Stimulated activated CD4-positive, alpha-beta T cell treated with anti-CD3 and anti-CD28 coated beads, Interleukin-1b, Interleukin-23, amount 100 ng/mL, for 24 hours (primary cell): ENCODE measurements at regions not wholly inside any gene's neighbourhood (a gene's known extent, or its start where the extent isn't known, plus 50 kb on each side); places are given as distances from the start of the nearest gene placed in this dataset.

ENCODE experiments used
- DNase-seq, 4 experiments: peaks; one replicate each; pipeline ENCODE4 v3.0.0-alpha.2; 2020; ENCODE audit warnings: low read depth in 4 of 4, low spot score in 1 of 4

- no peak for DNase-seq
These were observed 207.3 kb upstream of the SORCS1 start for GRCh38 chr10:107371801-107372200.

- no peak for DNase-seq
These were observed 200.4 kb upstream of the SORCS1 start for GRCh38 chr10:107364872-107365271.

GRCh38 chr10:107362306-107362705 lies 197.8 kb upstream of the SORCS1 start:
- no peak for DNase-seq

- DNase-seq, result no peak
These were observed 192.5 kb upstream of the SORCS1 start for GRCh38 chr10:107357033-107357432.

GRCh38 chr10:107356396-107356795 lies 191.9 kb upstream of the SORCS1 start:
- no peak for DNase-seq

GRCh38 chr10:107342711-107343110 lies 178.2 kb upstream of the SORCS1 start:
- DNase-seq, result no peak

GRCh38 chr10:107341281-107341680 lies 176.8 kb upstream of the SORCS1 start:
- no peak for DNase-seq

- DNase-seq, result no peak
These were observed 175.8 kb upstream of the SORCS1 start for GRCh38 chr10:107340326-107340725.

GRCh38 chr10:107336061-107336460 lies 171.6 kb upstream of the SORCS1 start:
- DNase-seq, result no peak

GRCh38 chr10:107317592-107317991 lies 153.1 kb upstream of the SORCS1 start:
- no peak for DNase-seq

- DNase-seq, result no peak
These were observed 138.7 kb upstream of the SORCS1 start for GRCh38 chr10:107303203-107303602.

GRCh38 chr10:107299606-107300005 lies 135.1 kb upstream of the SORCS1 start:
- no peak for DNase-seq

GRCh38 chr10:107284187-107284586 lies 119.7 kb upstream of the SORCS1 start:
- no peak for DNase-seq

- no peak for DNase-seq
These were observed 115.8 kb upstream of the SORCS1 start for GRCh38 chr10:107280293-107280692.

GRCh38 chr10:107277591-107277990 lies 113.1 kb upstream of the SORCS1 start:
- no peak for DNase-seq

- no peak for DNase-seq
These were observed 111.3 kb upstream of the SORCS1 start for GRCh38 chr10:107275806-107276205.

GRCh38 chr10:107269626-107270025 lies 105.1 kb upstream of the SORCS1 start:
- DNase-seq, result no peak

GRCh38 chr10:107264742-107265141 lies 100.2 kb upstream of the SORCS1 start:
- no peak for DNase-seq

- DNase-seq, result no peak
These were observed 79.6 kb upstream of the SORCS1 start for GRCh38 chr10:107244122-107244521.

GRCh38 chr10:107238275-107238674 lies 73.8 kb upstream of the SORCS1 start:
- no peak for DNase-seq

GRCh38 chr10:107232013-107232412 lies 67.5 kb upstream of the SORCS1 start:
- no peak for DNase-seq

- no peak for DNase-seq
These were observed 66.4 kb upstream of the SORCS1 start for GRCh38 chr10:107230887-107231286.

GRCh38 chr10:107215681-107216080 lies 51.2 kb upstream of the SORCS1 start:
- no peak for DNase-seq
